ENCODE measurements at regions not wholly inside any gene's neighbourhood (a gene's known extent, or its start where the extent isn't known, plus 50 kb on each side); places are given as distances from the start of the nearest gene placed in this dataset.

DNA sequence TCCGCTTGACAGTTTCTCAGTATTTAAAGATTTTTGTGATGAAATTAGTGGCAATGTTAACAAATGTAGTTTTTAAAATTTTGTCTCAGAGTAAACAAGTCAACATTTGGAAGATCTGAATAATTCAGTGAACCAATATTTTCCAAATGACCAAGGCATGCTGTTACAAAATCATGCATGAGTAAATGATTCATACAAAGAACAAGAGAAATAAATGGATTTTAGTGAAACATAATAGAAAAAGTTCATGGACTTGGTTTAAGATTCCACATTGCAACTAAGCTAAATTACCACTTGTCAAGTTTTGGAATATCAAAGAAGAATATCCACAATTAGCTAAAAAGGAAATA lies 125.7 kb upstream of the SNX19 start:
- no peaks in the 10 kb centered on the region for H3K9me2 ChIP-seq (ENCODE audit: low read depth, low read length)
- H3K27me3 ChIP-seq (ENCODE audit: insufficient read depth, low read length), result no peaks in the 10 kb centered on the region
- H3F3A ChIP-seq (ENCODE audit: insufficient read depth, low read length), result no peaks in the 10 kb centered on the region
- no peak overlapping the region for H2AFZ ChIP-seq (ENCODE audit: low read length)
- TF ChIP-seq CTCF (IDR thresholded peaks at IDR 0.05; ENCODE audit: low read length), result no peak
- no peak for TF ChIP-seq EZH2 (IDR thresholded peaks at IDR 0.05; ENCODE audit: borderline replicate concordance, low read length)
- no peak overlapping the region for H3K4me2 ChIP-seq (ENCODE audit: low read length)
- no peak overlapping the region for H3K4me3 ChIP-seq (ENCODE audit: low read depth, low read length, poor library complexity, severe bottlenecking)
- H3K36me3 ChIP-seq (ENCODE audit: insufficient read depth, low read length), result no peaks in the 10 kb centered on the region
- H3K4me1 ChIP-seq (ENCODE audit: insufficient read depth, low read length, severe bottlenecking), result no peaks in the 10 kb centered on the region
- no peak overlapping the region for H3K9ac ChIP-seq (ENCODE audit: low read length)
- no peaks in the 10 kb centered on the region for H3K9me3 ChIP-seq (ENCODE audit: low read length)
- H3K79me2 ChIP-seq (ENCODE audit: insufficient read depth, low read length), result no peaks in the 10 kb centered on the region
- no peak overlapping the region for H3K27ac ChIP-seq (ENCODE audit: low read depth, low read length, poor library complexity, severe bottlenecking)
- H4K20me1 ChIP-seq (ENCODE audit: insufficient read depth, low read length), result no peaks in the 10 kb centered on the region

- Histone ChIP-seq H3K4me1 (ENCODE audit: insufficient read depth, low read length, severe bottlenecking) (no peaks in the 10 kb centered on the region), H3F3A (ENCODE audit: insufficient read depth, low read length) (no peaks in the 10 kb centered on the region), H3K4me2 (ENCODE audit: low read length) (no peak overlapping the region), H3K79me2 (ENCODE audit: insufficient read depth, low read length) (no peaks in the 10 kb centered on the region), H4K20me1 (ENCODE audit: insufficient read depth, low read length) (no peaks in the 10 kb centered on the region), H3K36me3 (ENCODE audit: insufficient read depth, low read length) (no peaks in the 10 kb centered on the region), H3K27ac (ENCODE audit: low read depth, low read length, poor library complexity, severe bottlenecking) (no peak overlapping the region), H3K9ac (ENCODE audit: low read length) (no peak overlapping the region), H3K27me3 (ENCODE audit: insufficient read depth, low read length) (no peaks in the 10 kb centered on the region), H3K4me3 (ENCODE audit: low read depth, low read length, poor library complexity, severe bottlenecking) (no peak overlapping the region), H3K9me3 (ENCODE audit: low read length) (no peaks in the 10 kb centered on the region), H3K9me2 (ENCODE audit: low read depth, low read length) (no peaks in the 10 kb centered on the region), H2AFZ (ENCODE audit: low read length) (no peak overlapping the region)
- no peak for TF ChIP-seq EZH2 (IDR thresholded peaks at IDR 0.05; ENCODE audit: borderline replicate concordance, low read length)
- no peak for TF ChIP-seq CTCF (IDR thresholded peaks at IDR 0.05; ENCODE audit: low read length)
Measured at GRCh38 chr11:131043251-131043650, 127.0 kb upstream of the SNX19 start.

GRCh38 chr11:131044851-131045250 lies 128.6 kb upstream of the SNX19 start:
- no peaks in the 10 kb centered on the region for H3F3A ChIP-seq (ENCODE audit: insufficient read depth, low read length)
- H4K20me1 ChIP-seq (ENCODE audit: insufficient read depth, low read length), result no peaks in the 10 kb centered on the region
- H3K4me1 ChIP-seq (ENCODE audit: insufficient read depth, low read length, severe bottlenecking), result no peaks in the 10 kb centered on the region
- H3K4me2 ChIP-seq (ENCODE audit: low read length), result no peak overlapping the region
- no peaks in the 10 kb centered on the region for H3K27me3 ChIP-seq (ENCODE audit: insufficient read depth, low read length)
- H3K9ac ChIP-seq (ENCODE audit: low read length), result no peak overlapping the region
- no peaks in the 10 kb centered on the region for H3K9me3 ChIP-seq (ENCODE audit: low read length)
- H3K9me2 ChIP-seq (ENCODE audit: low read depth, low read length), result no peaks in the 10 kb centered on the region
- no peak overlapping the region for H2AFZ ChIP-seq (ENCODE audit: low read length)
- no peak overlapping the region for H3K27ac ChIP-seq (ENCODE audit: low read depth, low read length, poor library complexity, severe bottlenecking)
- no peak for TF ChIP-seq CTCF (IDR thresholded peaks at IDR 0.05; ENCODE audit: low read length)
- no peak overlapping the region for H3K4me3 ChIP-seq (ENCODE audit: low read depth, low read length, poor library complexity, severe bottlenecking)
- H3K36me3 ChIP-seq (ENCODE audit: insufficient read depth, low read length), result no peaks in the 10 kb centered on the region
- no peaks in the 10 kb centered on the region for H3K79me2 ChIP-seq (ENCODE audit: insufficient read depth, low read length)

All from OCI-LY1 (cell line).